HEK293 (cell line): ENCODE measurements at regions not wholly inside any gene's neighbourhood (a gene's known extent, or its start where the extent isn't known, plus 50 kb on each side); places are given as distances from the start of the nearest gene placed in this dataset.

Experiments
- CTCF ChIA-PET: fragments of 350-600 bp; formaldehyde crosslinking; extraction: SDS; loops from one replicate; lab custom pipeline; 2021; ENCODE audit warnings: antibody characterized with exemption; lab: Yijun Ruan, JAX
- POLR2A ChIA-PET: fragments of 300-600 bp; formaldehyde crosslinking; extraction: SDS; loops from one replicate; lab custom pipeline; 2020; ENCODE audit warnings: antibody characterized with exemption, inconsistent platforms; lab: Yijun Ruan, JAX
- H3K27ac ChIP-seq: fragments of 200-500 bp; sonication (Bioruptor generic); 2 replicates; pipeline ENCODE4 v1.5.1; 2014; ENCODE audit warnings: low read depth, low read length, control low read depth, inconsistent platforms; ENCODE audit errors: extremely low read depth
- H3K36me3 ChIP-seq, 2 experiments: fragments of 200-500 bp in 1 of 2; sonication (Bioruptor generic) in 1 of 2; 1 replicate in 1 of 2; 2 replicates in 1 of 2; pipeline ENCODE4 v1.5.1; 2014 to 2017; ENCODE audit warnings: inconsistent platforms in 2 of 2, low read length in 2 of 2; ENCODE audit not compliant: control insufficient read depth in 2 of 2, insufficient read depth in 1 of 2
- H3K4me1 ChIP-seq: fragments of 200-500 bp; sonication (Bioruptor generic); 2 replicates; pipeline ENCODE4 v1.5.1; 2014; ENCODE audit warnings: mild to moderate bottlenecking, low read length, inconsistent platforms; ENCODE audit not compliant: control insufficient read depth, insufficient read depth
- H3K4me3 ChIP-seq: 2 replicates; pipeline ENCODE4 v1.5.1; 2011; ENCODE audit warnings: low read depth, mild to moderate bottlenecking, control low read depth, low read length, moderate library complexity
- H3K9me3 ChIP-seq: fragments of 200-500 bp; sonication (Bioruptor generic); 2 replicates; pipeline ENCODE4 v1.5.1; 2014; ENCODE audit warnings: low read depth, low read length, inconsistent platforms; ENCODE audit not compliant: control insufficient read depth, insufficient read depth
- GLIS1 ChIP-seq: fragments of 450-650 bp; formaldehyde crosslinking; IDR thresholded peaks from 2 replicates; pipeline ENCODE4 v1.5.1; 2016; ENCODE audit warnings: missing biosample characterization, missing genetic modification characterization
- MYNN ChIP-seq: fragments of 450-650 bp; formaldehyde crosslinking; IDR thresholded peaks from 2 replicates; pipeline ENCODE4 v1.5.1; 2016; ENCODE audit warnings: missing biosample characterization, missing genetic modification characterization, borderline replicate concordance
- RBAK ChIP-seq: fragments of 450-650 bp; formaldehyde crosslinking; IDR thresholded peaks from 2 replicates; pipeline ENCODE4 v1.5.1; 2016; ENCODE audit warnings: missing biosample characterization, missing genetic modification characterization
- ZFP3 ChIP-seq: fragments of 450-650 bp; formaldehyde crosslinking; IDR thresholded peaks from 2 replicates; pipeline ENCODE4 v1.5.1; 2016; ENCODE audit warnings: low read depth, missing biosample characterization, missing genetic modification characterization
- ZNF121 ChIP-seq: fragments of 450-650 bp; formaldehyde crosslinking; IDR thresholded peaks from 2 replicates; pipeline ENCODE4 v1.5.1; 2016; ENCODE audit warnings: missing biosample characterization, missing genetic modification characterization
- ZNF169 ChIP-seq: fragments of 450-650 bp; formaldehyde crosslinking; IDR thresholded peaks from 2 replicates; pipeline ENCODE4 v1.5.1; 2016; ENCODE audit warnings: missing biosample characterization, missing genetic modification characterization
- ZSCAN16 ChIP-seq: fragments of 450-650 bp; formaldehyde crosslinking; IDR thresholded peaks from 2 replicates; pipeline ENCODE4 v1.5.1; 2016; ENCODE audit warnings: missing biosample characterization, missing genetic modification characterization
- TF ChIP-seq, protein P1 (sequence below): fragments of 450-650 bp; formaldehyde crosslinking; IDR thresholded peaks from 2 replicates; pipeline ENCODE4 v1.5.1; 2016; ENCODE audit warnings: missing biosample characterization, missing genetic modification characterization
- TF ChIP-seq, protein P2 (sequence below): fragments of 450-650 bp; formaldehyde crosslinking; IDR thresholded peaks from 2 replicates; pipeline ENCODE4 v1.5.0; 2017; ENCODE audit warnings: missing biosample characterization, missing genetic modification characterization, borderline replicate concordance
- TF ChIP-seq, protein P3 (sequence below): fragments of 450-650 bp; formaldehyde crosslinking; IDR thresholded peaks from 2 replicates; pipeline ENCODE4 v1.5.1; 2017; ENCODE audit warnings: missing biosample characterization, missing genetic modification characterization
- TF ChIP-seq, protein P4 (sequence below): fragments of 450-650 bp; formaldehyde crosslinking; IDR thresholded peaks from 2 replicates; pipeline ENCODE4 v1.5.1; 2016; ENCODE audit warnings: missing biosample characterization, missing genetic modification characterization
- TF ChIP-seq, protein P5 (sequence below): fragments of 450-650 bp; formaldehyde crosslinking; IDR thresholded peaks from 2 replicates; pipeline ENCODE4 v1.5.1; 2016; ENCODE audit warnings: missing biosample characterization, missing genetic modification characterization
- TF ChIP-seq, protein P6 (sequence below): fragments of 450-650 bp; formaldehyde crosslinking; IDR thresholded peaks from 2 replicates; pipeline ENCODE4 v1.5.1; 2016; ENCODE audit warnings: missing biosample characterization, missing genetic modification characterization
- TF ChIP-seq, protein P7 (sequence below): fragments of 450-650 bp; formaldehyde crosslinking; IDR thresholded peaks from 2 replicates; pipeline ENCODE4 v1.5.1; 2016; ENCODE audit warnings: missing biosample characterization, missing genetic modification characterization, borderline replicate concordance

DNA sequence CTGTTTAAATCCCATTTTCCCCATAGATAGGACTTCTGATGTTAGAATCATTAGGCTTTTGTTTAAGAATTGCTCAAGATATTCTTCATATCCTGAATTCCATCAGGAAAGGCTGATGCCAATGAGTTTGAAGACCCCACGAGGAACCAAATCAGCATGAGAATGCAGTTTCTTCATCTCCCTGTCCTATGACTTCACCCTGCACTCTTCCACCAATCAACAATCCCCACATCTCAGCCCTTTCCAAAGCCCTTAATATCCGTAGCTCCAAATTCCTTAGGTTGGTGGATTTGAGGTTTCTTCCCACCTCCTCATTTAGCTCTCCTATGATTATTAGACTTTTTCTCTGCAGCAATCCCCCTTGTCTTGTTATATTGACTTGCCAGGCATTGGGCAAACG, 52.9 kb upstream of the PRNP start (continued):
- TF ChIP-seq, protein P1, sequence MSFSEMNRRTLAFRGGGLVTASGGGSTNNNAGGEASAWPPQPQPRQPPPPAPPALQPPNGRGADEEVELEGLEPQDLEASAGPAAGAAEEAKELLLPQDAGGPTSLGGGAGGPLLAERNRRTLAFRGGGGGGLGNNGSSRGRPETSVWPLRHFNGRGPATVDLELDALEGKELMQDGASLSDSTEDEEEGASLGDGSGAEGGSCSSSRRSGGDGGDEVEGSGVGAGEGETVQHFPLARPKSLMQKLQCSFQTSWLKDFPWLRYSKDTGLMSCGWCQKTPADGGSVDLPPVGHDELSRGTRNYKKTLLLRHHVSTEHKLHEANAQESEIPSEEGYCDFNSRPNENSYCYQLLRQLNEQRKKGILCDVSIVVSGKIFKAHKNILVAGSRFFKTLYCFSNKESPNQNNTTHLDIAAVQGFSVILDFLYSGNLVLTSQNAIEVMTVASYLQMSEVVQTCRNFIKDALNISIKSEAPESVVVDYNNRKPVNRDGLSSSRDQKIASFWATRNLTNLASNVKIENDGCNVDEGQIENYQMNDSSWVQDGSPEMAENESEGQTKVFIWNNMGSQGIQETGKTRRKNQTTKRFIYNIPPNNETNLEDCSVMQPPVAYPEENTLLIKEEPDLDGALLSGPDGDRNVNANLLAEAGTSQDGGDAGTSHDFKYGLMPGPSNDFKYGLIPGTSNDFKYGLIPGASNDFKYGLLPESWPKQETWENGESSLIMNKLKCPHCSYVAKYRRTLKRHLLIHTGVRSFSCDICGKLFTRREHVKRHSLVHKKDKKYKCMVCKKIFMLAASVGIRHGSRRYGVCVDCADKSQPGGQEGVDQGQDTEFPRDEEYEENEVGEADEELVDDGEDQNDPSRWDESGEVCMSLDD (tag by site-specific recombination): no peak
- TF ChIP-seq MYNN (tag by site-specific recombination): no peak
- TF ChIP-seq, protein P2, sequence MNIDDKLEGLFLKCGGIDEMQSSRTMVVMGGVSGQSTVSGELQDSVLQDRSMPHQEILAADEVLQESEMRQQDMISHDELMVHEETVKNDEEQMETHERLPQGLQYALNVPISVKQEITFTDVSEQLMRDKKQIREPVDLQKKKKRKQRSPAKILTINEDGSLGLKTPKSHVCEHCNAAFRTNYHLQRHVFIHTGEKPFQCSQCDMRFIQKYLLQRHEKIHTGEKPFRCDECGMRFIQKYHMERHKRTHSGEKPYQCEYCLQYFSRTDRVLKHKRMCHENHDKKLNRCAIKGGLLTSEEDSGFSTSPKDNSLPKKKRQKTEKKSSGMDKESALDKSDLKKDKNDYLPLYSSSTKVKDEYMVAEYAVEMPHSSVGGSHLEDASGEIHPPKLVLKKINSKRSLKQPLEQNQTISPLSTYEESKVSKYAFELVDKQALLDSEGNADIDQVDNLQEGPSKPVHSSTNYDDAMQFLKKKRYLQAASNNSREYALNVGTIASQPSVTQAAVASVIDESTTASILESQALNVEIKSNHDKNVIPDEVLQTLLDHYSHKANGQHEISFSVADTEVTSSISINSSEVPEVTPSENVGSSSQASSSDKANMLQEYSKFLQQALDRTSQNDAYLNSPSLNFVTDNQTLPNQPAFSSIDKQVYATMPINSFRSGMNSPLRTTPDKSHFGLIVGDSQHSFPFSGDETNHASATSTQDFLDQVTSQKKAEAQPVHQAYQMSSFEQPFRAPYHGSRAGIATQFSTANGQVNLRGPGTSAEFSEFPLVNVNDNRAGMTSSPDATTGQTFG: no peak

DNA sequence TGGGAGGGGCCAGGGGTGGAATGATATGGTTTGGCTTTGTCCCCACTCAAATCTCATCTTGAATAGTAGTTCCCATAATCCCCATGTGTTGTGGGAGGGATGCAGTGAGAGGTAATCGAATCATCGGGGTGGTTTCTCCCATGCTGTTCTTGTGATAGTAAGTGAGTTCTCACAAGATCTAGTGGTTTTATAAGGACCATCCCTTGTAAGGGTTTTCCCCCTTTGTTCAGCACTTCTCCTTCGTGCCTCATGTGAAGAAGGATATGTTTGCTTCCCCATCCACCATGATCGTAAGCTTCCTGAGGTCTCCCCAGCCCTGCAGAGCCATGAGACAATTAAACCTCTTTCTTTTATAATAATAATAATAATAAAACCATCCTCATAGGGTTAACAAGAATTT, 53.4 kb upstream of the PRNP start:
- no peak overlapping the region for H3K27ac ChIP-seq
- no peaks in the 10 kb centered on the region for H3K9me3 ChIP-seq
- no peaks in the 10 kb centered on the region for H3K4me1 ChIP-seq
- TF ChIP-seq, protein P3, sequence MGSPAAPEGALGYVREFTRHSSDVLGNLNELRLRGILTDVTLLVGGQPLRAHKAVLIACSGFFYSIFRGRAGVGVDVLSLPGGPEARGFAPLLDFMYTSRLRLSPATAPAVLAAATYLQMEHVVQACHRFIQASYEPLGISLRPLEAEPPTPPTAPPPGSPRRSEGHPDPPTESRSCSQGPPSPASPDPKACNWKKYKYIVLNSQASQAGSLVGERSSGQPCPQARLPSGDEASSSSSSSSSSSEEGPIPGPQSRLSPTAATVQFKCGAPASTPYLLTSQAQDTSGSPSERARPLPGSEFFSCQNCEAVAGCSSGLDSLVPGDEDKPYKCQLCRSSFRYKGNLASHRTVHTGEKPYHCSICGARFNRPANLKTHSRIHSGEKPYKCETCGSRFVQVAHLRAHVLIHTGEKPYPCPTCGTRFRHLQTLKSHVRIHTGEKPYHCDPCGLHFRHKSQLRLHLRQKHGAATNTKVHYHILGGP (tag by site-specific recombination): no peak
- TF ChIP-seq RBAK (tag by site-specific recombination) (no peak), GLIS1 (tag by site-specific recombination) (no peak), ZFP3 (tag by site-specific recombination) (no peak)
- TF ChIP-seq, protein P4, sequence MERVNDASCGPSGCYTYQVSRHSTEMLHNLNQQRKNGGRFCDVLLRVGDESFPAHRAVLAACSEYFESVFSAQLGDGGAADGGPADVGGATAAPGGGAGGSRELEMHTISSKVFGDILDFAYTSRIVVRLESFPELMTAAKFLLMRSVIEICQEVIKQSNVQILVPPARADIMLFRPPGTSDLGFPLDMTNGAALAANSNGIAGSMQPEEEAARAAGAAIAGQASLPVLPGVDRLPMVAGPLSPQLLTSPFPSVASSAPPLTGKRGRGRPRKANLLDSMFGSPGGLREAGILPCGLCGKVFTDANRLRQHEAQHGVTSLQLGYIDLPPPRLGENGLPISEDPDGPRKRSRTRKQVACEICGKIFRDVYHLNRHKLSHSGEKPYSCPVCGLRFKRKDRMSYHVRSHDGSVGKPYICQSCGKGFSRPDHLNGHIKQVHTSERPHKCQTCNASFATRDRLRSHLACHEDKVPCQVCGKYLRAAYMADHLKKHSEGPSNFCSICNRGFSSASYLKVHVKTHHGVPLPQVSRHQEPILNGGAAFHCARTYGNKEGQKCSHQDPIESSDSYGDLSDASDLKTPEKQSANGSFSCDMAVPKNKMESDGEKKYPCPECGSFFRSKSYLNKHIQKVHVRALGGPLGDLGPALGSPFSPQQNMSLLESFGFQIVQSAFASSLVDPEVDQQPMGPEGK: no peak
- TF ChIP-seq, protein P5, sequence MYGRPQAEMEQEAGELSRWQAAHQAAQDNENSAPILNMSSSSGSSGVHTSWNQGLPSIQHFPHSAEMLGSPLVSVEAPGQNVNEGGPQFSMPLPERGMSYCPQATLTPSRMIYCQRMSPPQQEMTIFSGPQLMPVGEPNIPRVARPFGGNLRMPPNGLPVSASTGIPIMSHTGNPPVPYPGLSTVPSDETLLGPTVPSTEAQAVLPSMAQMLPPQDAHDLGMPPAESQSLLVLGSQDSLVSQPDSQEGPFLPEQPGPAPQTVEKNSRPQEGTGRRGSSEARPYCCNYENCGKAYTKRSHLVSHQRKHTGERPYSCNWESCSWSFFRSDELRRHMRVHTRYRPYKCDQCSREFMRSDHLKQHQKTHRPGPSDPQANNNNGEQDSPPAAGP: no peak
- ChIA-PET CTCF (interaction anchor here (0.8 to 1.3 kb wide), 3 partner anchors 19 to 589 kb away, joined by 3 to 5 read pairs (median 3); no protein-coding TSS in a partner anchor), POLR2A (no interaction called here)
- H3K36me3 ChIP-seq: no peaks in the 10 kb centered on the region
- no peak overlapping the region for H3K4me3 ChIP-seq

DNA sequence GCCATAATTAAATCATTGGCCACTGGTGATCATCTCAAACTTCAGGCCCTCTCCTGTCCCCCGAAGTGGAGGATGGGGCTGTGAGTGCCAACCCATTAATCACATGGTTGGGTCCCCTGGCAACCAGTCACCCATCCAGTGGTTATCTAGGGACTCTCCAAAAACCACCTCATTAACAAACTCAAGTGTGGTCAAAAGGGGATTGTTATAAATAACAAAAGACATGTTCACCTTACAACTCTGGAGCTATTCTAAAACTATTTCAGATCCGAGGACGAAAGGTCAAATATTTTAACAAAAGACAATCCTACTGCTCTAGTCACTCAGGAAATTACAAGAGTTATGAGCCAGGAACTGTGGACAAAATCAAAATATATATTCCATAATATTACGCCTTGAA, 60.0 kb upstream of the PRNP start:
- H3K36me3 ChIP-seq: no peaks in the 10 kb centered on the region
- H3K27ac ChIP-seq: no peak overlapping the region
- ChIA-PET POLR2A (no interaction called here), CTCF (interaction anchor here (0.5 kb wide), 1 partner anchor 579 kb away, joined by 3 read pairs; no protein-coding TSS in a partner anchor)
- no peaks in the 10 kb centered on the region for H3K4me1 ChIP-seq
- no peaks in the 10 kb centered on the region for H3K9me3 ChIP-seq
- H3K4me3 ChIP-seq: no peak overlapping the region
- TF ChIP-seq, protein P6, sequence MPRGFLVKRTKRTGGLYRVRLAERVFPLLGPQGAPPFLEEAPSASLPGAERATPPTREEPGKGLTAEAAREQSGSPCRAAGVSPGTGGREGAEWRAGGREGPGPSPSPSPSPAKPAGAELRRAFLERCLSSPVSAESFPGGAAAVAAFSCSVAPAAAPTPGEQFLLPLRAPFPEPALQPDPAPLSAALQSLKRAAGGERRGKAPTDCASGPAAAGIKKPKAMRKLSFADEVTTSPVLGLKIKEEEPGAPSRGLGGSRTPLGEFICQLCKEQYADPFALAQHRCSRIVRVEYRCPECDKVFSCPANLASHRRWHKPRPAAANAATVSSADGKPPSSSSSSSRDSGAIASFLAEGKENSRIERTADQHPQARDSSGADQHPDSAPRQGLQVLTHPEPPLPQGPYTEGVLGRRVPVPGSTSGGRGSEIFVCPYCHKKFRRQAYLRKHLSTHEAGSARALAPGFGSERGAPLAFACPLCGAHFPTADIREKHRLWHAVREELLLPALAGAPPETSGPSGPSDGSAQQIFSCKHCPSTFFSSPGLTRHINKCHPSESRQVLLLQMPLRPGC: no peak
- TF ChIP-seq ZNF121 (tag by site-specific recombination) (no peak), ZNF169 (no peak), ZSCAN16 (tag by site-specific recombination) (no peak)
- TF ChIP-seq, protein P7, sequence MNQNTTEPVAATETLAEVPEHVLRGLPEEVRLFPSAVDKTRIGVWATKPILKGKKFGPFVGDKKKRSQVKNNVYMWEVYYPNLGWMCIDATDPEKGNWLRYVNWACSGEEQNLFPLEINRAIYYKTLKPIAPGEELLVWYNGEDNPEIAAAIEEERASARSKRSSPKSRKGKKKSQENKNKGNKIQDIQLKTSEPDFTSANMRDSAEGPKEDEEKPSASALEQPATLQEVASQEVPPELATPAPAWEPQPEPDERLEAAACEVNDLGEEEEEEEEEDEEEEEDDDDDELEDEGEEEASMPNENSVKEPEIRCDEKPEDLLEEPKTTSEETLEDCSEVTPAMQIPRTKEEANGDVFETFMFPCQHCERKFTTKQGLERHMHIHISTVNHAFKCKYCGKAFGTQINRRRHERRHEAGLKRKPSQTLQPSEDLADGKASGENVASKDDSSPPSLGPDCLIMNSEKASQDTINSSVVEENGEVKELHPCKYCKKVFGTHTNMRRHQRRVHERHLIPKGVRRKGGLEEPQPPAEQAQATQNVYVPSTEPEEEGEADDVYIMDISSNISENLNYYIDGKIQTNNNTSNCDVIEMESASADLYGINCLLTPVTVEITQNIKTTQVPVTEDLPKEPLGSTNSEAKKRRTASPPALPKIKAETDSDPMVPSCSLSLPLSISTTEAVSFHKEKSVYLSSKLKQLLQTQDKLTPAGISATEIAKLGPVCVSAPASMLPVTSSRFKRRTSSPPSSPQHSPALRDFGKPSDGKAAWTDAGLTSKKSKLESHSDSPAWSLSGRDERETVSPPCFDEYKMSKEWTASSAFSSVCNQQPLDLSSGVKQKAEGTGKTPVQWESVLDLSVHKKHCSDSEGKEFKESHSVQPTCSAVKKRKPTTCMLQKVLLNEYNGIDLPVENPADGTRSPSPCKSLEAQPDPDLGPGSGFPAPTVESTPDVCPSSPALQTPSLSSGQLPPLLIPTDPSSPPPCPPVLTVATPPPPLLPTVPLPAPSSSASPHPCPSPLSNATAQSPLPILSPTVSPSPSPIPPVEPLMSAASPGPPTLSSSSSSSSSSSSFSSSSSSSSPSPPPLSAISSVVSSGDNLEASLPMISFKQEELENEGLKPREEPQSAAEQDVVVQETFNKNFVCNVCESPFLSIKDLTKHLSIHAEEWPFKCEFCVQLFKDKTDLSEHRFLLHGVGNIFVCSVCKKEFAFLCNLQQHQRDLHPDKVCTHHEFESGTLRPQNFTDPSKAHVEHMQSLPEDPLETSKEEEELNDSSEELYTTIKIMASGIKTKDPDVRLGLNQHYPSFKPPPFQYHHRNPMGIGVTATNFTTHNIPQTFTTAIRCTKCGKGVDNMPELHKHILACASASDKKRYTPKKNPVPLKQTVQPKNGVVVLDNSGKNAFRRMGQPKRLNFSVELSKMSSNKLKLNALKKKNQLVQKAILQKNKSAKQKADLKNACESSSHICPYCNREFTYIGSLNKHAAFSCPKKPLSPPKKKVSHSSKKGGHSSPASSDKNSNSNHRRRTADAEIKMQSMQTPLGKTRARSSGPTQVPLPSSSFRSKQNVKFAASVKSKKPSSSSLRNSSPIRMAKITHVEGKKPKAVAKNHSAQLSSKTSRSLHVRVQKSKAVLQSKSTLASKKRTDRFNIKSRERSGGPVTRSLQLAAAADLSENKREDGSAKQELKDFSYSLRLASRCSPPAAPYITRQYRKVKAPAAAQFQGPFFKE (tag by site-specific recombination): no peak
